ENCODE measurements at regions not wholly inside any gene's neighbourhood (a gene's known extent, or its start where the extent isn't known, plus 50 kb on each side); places are given as distances from the start of the nearest gene placed in this dataset.
A peak's percentile ranks its signal among the peaks of the same experiment; 100 is the strongest.
"Not testable (repeated sequence)": the region's sequence is repeated elsewhere in the genome, so short reads cannot be mapped to it uniquely, and the experiment has no call there.

- no peak for DNase-seq (ENCODE audit: low read depth, low spot score)
Measured at GRCh38 chr4:42824278-42824977, 68.1 kb upstream of the GRXCR1 start.

- no peak for DNase-seq (ENCODE audit: low read depth, low spot score)
Measured at GRCh38 chr4:42821230-42821629, 71.3 kb upstream of the GRXCR1 start.

- DNase-seq (ENCODE audit: low read depth, low spot score) = no peak
Measured at GRCh38 chr4:42819863-42820514, 72.5 kb upstream of the GRXCR1 start.

GRCh38 chr4:42817913-42818312 is 74.6 kb upstream of the GRXCR1 start:
- no peak for DNase-seq (ENCODE audit: low read depth, low spot score)

- DNase-seq (ENCODE audit: low read depth, low spot score) = no peak
Measured at GRCh38 chr4:42816880-42817400, 75.6 kb upstream of the GRXCR1 start.

GRCh38 chr4:42816189-42816879 is 76.2 kb upstream of the GRXCR1 start:
- peak; percentile 2 for DNase-seq (ENCODE audit: low read depth, low spot score)

- no peak for DNase-seq (ENCODE audit: low read depth, low spot score)
Measured at GRCh38 chr4:42809419-42810084, 83.0 kb upstream of the GRXCR1 start.

GRCh38 chr4:42806303-42806835 is 86.1 kb upstream of the GRXCR1 start:
- DNase-seq (ENCODE audit: low read depth, low spot score) = no peak

GRCh38 chr4:42789041-42789567 is 103.4 kb upstream of the GRXCR1 start:
- DNase-seq (ENCODE audit: low read depth, low spot score) = no peak

- DNase-seq (ENCODE audit: low read depth, low spot score) = no peak
Measured at GRCh38 chr4:42787079-42787463, 105.4 kb upstream of the GRXCR1 start.

- no peak for DNase-seq (ENCODE audit: low read depth, low spot score)
Measured at GRCh38 chr4:42786350-42787078, 106.0 kb upstream of the GRXCR1 start.

GRCh38 chr4:42785817-42786216 is 106.7 kb upstream of the GRXCR1 start:
- no peak for DNase-seq (ENCODE audit: low read depth, low spot score)

GRCh38 chr4:42781315-42781714 is 111.2 kb upstream of the GRXCR1 start:
- no peak for DNase-seq (ENCODE audit: low read depth, low spot score)

GRCh38 chr4:42778349-42778748 is 114.2 kb upstream of the GRXCR1 start:
- no peak for DNase-seq (ENCODE audit: low read depth, low spot score)

GRCh38 chr4:42768125-42768748 is 111.3 kb upstream of the ATP8A1 start:
- no peak for DNase-seq (ENCODE audit: low read depth, low spot score)

- no peak for DNase-seq (ENCODE audit: low read depth, low spot score)
Measured at GRCh38 chr4:42767669-42768068, 110.8 kb upstream of the ATP8A1 start.

GRCh38 chr4:42761804-42762203 is 104.9 kb upstream of the ATP8A1 start:
- DNase-seq (ENCODE audit: low read depth, low spot score) = no peak

- DNase-seq (ENCODE audit: low read depth, low spot score) = not testable (repeated sequence)
Measured at GRCh38 chr4:42754965-42755364, 98.1 kb upstream of the ATP8A1 start.

- no peak for DNase-seq (ENCODE audit: low read depth, low spot score)
Measured at GRCh38 chr4:42751587-42751986, 94.7 kb upstream of the ATP8A1 start.

GRCh38 chr4:42750856-42751255 is 94.0 kb upstream of the ATP8A1 start:
- peak; percentile 2 for DNase-seq (ENCODE audit: low read depth, low spot score)
